NCI-H69 (cell line): ENCODE measurements at regions not wholly inside any gene's neighbourhood (a gene's known extent, or its start where the extent isn't known, plus 50 kb on each side); places are given as distances from the start of the nearest gene placed in this dataset.

Experiments
- DNase-seq: peaks from one replicate; lab custom pipeline; 2025; lab: John Stamatoyannopoulos, UW

DNA sequence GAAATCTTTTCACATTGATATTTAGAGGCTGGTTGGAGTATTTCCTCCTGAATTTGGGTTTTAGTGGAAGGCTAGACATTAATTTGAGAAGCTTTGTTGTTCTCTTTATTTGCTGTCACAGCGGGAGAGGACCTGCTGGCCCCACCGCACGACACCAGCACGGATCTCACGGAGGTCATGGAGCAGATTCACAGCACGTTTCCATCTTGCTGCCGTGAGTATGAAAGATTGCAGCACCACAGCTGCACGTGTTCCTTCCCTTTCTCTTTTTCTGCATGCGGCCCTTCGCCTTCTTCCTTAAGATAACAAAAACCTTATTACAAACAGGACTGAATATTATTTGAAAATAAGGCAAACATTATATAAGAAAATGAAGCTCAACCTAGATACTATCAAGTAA lies 555.5 kb downstream of the UTRN start:
- DNase-seq, result peak; percentile 87

DNA sequence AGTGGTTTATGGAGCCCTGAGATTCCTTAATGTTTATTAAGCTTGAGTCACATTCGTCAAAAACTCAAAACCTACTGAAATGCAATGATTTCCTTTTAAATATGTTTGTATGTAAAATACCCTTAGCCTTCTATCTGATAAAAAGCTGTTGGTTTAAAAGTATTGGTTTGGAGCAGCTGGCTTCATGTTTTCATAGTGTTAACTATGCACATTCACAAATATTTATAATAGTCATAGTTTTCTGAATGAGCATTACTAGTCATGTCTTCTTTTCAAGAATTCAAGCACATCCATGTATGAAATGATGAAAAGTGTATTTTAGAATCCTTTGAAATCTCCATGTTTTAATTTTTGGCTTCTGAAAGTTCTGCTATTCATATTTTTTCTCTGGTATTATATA lies 558.6 kb downstream of the UTRN start:
- DNase-seq, result no peak

DNA sequence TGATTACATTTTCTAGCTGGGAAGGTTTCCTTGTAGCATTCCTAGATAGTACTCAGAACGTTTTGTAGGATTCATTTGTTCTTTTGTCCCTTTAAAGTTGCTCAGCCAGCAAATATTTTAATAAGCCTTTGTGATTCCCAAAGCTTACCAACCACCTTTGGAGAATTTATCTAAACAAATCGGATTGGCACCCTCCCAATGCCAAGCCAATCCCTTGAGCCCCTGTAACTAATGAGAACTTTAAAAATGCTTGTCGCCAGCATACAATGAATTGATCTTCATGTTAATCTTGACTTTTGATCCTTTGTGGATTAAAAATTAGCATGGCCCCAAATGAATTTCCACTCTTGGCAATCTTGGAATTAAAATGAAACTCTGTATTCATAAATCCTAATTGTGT lies 559.5 kb downstream of the UTRN start:
- DNase-seq, result no peak

DNA sequence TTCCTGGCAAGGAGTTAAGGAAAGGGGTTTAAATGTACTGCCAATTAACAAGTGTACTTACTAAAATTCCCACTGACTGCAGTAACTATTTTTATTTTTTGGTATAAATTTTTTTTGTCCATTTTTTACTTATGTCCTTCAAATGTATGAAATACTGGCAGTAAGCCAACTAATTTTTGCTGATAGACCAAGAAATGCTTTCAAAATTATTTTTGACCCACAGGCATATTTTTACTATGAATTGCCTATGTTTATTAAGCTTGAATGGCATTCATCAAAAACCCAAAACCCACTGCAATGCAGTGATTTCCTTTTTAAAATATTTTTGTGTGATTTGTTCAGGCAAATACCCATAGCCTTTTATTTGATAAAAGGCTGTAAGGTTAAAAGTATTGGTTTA lies 560.1 kb downstream of the UTRN start:
- DNase-seq, result no peak

DNA sequence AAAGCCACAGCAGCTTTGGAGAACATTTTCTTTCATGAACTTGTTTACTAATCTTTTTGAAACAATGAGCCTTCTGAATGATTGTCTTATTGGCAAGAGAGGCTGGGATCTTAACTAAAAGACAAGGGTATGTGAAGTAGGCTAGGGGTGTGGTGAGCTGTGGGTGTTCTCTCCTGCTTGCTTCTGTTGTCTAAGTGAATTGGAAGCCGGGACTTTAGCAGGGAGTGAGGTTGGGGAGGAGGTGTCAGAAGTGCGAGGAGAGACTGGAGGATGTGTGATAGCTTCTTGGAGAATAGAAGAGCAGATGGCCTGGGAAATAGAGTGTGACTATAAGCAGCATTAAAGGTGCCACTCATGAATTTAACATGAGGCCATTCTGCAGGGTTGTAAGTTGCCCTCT lies 562.8 kb downstream of the UTRN start:
- DNase-seq, result no peak

DNA sequence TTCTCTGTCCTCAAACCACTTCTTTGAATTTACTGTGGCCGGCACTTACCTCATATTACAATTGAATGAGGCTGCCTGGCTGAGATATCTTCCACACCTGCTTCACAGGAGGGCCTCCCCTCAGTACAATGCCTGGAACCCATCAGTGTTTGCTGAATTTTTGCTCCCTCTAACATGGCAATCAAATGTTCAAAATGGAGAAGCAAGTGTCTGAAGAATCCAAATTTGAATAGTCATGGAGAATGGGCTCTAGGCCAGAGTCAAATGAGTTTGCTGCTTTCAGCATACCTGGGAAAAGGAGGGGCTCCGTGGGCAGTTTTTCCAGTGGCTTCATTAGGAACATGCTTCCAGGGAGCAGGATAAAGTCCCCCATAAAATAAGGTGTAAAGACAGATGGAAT lies 564.8 kb downstream of the UTRN start:
- peak; percentile 10 for DNase-seq

DNA sequence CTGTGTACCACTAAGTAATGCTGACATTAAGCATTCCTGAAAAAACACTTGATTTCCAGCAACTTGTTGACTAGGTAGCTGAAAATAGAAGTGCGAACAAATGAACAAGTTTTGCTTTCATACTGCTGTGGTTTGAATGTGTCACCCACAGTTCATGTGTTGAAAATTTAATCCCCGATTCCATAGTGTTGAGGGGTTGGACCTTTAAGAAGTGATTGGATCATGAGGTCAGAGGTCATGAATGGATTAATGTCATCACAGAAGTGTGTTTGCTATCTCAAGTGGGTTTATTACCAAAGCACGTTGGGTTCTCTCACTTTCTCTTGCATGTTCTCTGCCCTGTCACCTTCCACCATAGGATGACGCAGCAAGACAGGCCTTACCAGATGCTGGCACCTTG lies 568.5 kb downstream of the UTRN start:
- DNase-seq, result no peak

DNA sequence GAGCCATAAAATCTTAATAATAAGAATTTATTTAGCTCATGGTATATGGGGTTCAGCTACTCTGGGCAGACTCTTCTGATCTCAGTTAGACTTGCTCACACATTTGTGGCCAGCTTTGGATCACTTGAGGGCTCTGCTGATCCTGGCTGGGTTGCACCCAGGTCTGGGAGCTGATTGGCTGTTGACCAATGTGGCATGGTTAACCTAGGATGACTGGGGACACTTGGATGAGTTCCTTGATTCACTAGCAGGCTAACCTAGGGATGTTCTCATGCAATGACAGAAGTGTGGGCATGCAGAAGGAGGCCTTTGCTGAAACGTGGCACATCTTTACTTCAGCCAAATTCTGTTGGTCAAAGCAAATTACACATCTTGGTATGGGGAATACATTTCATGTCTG lies 569.5 kb downstream of the UTRN start:
- DNase-seq, result peak; percentile 32

DNA sequence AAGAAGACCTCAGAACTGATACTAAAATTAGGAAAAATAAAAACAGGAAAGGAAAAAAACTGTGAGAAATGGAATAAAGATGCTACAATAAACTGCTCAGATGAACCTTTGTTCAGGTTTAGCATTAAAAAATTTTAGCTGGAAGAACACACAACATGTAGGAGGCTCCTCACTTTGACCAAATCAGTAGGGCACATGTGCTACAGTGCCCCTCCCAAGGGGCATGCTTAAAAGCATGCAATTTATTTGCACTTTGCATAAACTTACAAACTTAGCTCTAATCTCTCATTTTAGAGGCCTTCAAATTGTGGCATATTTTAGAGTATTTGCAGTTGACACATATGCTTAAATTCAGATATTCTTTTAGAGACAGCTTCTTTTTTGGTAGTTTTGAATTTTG lies 570.2 kb downstream of the UTRN start:
- peak; percentile 16 for DNase-seq

DNA sequence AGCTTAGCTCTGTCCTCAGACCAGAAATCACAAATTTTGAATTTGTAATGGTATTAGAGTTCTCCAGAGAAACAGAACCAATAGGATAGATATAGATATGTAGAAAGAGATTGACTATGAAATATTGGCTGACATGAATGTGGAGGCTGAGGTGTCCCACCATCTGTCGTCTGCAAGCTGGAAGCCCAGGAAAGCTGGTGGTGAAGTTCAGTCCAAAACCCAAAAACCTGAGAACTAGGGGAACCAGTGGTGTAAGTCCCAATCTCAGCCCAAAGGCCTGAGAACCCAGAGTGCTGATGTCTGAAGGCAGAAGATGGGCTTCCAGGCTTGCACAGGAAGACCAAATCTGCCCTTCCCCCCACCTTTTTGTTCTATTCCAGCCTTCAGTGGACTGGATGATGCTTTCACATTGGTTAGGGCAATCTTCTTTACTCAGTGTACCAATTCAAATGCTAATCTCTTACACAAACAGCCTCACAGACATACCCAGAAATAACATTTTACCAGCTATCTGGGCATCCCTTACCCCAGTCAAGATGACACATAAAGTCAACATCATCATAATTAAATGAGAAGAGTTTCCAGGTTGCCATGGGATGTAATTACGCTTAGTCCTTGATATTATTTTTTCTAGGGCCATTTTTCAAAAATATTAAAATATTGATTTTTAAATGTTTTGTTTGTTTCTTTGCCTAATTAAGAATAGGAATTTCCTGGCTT lies 570.8 kb downstream of the UTRN start:
- DNase-seq, result peak; percentile 28

DNA sequence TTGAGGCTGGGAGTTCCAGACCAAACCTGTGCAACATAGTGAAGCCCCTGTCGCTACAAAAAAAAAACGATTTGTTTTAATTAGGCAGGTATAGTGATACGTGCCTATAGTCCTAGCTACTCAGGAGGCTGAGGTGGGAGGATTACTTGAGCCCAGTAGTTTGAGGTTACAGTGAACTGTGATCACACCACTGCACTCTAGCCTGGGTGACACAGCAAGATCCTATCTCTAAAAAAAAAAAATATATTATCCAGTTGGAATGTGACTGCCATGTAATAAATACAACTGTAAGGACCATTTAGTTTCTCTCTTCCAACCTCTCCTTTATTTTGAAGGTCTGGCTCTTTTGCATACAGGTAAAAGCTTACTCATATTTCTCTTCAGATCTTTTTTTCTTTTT lies 571.5 kb downstream of the UTRN start:
- no peak for DNase-seq

DNA sequence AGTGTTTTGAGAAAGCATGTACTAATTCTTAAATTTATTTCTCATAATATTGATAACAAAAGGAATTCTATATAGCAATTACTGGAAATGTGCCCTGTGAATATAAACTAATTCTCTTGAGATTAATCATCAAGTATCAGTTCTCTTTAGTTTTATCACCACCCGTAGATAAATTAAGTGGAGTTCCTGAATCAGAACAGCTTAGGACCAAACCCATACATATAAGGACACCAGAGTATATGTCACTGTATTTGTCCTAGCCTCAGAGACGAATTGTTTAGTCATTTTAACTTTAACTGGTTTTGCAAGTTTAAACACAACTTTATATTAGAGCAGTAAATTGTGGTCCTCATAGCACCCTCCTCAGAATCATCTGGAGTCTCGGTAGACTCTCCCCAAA lies 572.0 kb downstream of the UTRN start:
- no peak for DNase-seq

DNA sequence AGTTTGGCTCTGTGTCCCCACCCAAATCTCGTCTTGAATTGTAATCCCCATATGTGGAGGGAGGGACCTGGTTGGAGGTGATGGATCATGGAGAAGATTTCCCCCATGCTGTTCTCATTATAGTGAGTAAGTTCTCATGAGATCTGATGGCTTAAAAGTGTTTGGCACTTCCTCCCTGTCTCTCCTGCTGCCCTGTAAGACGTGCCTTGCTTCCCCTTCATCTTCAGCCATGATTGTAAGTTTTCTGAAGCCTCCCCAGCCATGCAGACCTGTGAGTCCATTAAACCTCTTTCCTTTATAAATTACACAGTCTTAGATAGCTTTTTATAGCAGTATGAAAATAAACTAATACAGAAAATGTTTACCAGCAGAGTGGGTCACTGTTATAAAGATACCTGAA lies 577.6 kb downstream of the UTRN start:
- no peak for DNase-seq

DNA sequence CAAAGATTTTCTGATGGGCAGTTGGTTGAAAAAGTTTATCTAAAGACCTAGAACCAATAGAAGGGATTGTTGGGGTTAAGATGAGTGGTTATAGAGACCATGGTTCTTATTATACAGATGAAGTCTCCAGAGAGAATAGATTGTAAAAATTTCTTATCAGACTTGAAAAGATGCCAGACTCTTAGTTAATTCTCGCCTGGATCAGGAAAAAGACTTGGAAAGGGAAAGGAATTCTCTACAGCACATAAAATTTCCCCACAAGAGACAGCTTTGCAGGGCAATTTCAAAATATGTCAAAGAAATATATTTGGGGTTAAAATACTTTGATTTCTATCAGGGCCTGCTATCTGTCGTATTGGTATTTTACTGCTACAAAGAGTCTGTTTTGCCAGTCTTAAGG lies 582.6 kb downstream of the UTRN start:
- no peak for DNase-seq

DNA sequence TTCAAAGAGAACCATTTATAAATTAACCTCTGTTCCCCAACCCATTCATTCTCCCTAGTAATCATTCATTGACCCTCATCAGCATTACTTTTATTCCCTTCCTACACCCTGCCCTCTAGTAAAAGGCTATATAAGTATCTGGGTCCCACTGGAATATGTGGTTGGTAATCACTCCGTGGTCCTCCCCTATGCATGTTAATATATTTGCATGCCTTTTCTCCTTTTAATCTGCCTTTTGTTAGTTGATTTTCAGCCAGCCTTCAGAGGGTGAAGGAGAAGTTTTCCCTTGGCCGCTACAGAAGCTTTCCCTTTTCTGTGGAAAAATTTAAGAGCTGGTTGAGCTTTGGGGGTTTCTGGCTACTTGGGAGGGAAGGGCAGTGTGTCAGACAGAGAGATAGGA lies 585.6 kb downstream of the UTRN start:
- DNase-seq, result no peak

DNA sequence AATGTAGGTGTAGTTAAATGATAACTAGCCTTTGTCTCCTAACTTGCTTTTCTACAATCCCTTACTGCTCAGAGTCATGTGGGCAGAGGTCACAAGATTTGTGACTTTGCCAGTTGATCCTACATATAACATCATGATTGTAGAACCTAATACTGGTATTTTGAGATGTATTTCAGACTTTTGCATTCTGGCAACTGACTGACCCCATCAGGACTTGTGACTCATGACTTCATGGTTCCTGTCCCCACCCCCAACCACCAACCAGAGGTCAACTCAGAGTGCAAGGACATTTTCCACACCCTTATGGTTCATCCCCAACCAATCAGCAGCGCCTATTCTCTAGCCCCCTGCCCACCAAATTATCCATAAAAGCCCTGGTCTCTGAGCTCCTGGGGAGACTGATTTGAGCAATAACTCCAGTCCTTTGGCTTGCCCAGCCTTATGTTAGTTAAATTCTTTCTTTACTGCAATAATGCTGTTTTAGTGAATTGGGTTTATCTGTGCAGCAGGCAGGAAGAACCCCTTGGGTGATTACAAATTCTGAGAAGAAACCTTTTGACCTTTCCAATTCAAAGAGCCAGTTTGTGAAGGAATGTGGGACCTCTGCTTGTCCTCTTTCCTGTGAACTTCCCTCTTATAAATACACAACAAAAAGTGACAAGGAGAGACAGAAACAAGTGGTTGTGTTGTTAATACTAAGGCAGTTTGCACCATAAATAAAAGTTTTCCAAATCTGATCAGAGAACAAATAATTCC lies 588.7 kb downstream of the UTRN start:
- DNase-seq, result no peak

DNA sequence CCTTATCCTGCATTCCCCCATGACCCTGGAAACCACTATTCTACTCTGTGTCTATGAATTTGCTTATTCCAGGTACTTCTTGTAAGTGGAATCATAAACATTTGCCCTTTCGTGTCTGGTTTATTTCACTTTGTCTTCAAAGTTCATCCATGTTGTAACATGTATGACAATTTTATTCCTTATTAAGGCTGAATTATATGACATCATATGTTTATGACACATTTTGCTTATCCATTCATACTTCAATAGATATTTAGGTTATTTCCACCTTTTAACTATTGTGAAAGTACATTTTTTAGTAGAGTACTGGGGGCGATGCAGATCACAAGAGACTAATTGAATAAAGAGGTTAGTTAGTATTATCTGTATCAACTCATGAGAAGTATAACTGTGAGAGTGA lies 591.6 kb downstream of the UTRN start:
- no peak for DNase-seq

DNA sequence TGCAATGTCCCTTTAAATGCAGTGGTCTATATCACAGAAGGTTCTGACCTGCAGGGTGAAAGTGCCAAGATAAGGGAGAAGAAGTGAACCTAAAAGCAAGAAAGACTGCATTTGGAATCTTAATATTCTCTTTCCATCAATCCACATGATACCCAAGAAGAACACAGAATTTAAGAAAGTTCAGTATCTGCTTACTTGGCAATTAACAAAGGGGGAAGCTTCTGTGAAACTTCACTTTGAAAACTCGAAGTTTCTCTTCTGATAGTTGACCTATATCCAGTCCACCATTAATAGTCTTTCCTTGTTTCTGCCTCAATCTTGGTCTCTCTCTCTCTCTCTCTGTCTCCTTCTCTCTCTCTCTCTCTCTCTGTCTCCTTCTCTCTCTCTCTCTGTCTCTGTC lies 592.0 kb downstream of the UTRN start:
- DNase-seq, result no peak

DNA sequence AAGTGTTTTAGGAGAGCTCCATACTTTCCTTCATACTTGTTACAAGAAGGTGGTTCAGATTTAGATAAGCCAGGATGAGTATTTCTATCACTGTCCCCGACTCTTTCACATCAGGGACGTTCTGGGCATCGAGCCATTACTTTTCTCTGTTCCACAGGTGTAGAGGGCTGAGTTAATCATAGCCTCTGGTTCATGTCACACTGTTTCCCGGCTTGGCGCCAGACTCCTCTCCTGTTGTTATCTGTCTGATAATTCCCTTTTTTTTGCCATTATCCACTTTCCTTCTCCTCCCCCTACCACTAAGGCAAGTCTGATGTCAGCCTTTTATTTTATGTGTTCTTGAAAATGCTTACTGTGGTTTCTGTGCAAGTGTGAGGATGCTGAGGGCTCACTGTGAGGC lies 593.4 kb downstream of the UTRN start:
- peak; percentile 94 for DNase-seq

DNA sequence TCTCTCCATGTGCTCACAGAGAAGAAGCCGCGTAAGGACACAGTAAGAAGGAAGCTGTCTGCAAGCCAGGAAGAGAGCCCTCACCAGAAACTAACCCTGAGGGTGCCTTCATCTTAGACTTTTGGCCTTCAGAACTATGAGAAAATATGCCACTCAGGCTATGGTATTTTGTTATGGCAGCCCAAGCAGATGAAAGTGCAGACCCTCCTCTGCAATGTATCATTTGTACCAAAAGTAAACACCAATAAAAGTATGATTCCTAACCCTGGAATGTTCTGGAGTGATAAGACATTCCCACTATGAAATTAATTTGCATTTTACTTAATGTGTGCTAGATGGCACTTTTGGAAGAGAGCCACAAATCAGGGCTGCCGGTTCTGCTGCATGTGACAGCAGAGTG lies 594.3 kb downstream of the UTRN start:
- no peak for DNase-seq

DNA sequence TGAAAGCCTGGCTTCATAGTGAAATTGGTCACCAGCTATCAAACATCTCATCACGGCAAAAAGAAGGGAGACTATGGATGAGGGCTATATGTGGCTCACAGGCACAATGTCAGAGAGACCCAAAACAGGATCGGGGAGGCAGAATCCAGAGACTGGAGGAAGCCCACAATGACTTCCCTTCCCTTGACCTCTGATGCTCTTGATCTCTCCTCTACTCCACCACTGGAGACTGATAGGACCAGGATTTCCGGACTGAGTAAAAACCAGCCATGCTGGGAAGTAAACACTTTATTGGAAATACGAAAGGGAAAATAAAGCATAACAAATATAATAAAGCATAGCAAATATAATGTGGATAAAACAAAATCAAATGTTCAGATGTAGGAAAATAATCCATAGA lies 597.3 kb downstream of the UTRN start:
- no peak for DNase-seq

DNA sequence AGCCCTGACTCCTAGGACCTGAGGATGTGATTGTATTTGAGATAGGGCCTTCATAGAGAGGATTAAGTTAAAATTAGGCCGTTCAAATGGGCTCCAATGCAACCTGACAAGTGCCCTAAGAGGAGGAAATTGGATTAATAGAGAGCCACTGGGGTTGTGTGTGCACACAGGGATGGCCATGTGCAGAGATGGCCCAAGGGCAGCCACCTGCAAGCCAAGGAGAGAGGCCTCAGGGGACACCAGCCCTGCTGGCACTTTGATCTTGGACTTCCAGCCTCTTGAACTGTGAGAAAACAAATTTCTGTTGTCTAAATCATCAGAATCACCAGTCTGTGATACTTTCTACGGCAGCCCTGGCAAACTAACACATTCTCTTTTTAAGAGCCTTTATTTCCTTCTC lies 598.8 kb downstream of the UTRN start:
- DNase-seq, result peak; percentile 8

DNA sequence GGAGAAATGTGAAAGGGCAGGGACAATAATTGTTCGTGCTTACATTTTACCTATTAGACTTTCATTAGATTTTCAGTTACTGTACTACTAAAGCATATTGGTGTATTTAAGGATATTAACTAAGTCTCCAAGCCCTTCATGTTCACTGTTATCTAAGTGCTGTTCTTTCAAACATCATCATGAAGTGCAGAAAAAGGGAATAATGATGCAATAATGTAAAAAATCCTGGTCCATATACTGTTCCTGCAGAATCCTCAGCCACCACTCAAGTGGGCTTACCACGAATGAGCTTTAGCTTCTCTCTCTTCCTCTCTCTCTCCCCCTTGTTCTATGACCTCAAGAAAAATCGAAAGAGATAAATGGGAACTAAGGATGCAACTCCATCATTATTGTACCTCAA lies 600.7 kb downstream of the UTRN start:
- DNase-seq, result no peak

DNA sequence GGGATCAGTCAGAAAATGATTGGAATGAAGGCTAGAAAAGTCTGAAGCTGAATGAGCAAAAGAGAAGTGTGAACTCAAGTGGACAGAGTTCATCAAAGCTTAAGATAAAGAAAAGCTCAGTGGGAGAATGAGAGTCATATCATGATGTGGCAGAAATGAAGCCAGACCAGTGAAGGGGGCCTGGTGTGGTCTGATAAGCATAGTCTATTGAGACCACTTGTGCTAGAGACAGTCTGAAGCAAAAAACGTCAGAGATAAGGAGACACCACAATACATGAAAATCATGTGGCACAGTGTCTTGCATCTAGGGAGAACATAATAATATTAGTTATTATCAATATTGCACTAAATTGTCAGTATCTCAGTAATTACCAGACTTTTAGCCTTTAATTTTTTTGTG lies 601.5 kb downstream of the UTRN start:
- no peak for DNase-seq
